Esophagus squamous epithelium (tissue), 4 donors: ENCODE measurements at regions not wholly inside any gene's neighbourhood (a gene's known extent, or its start where the extent isn't known, plus 50 kb on each side); places are given as distances from the start of the nearest gene placed in this dataset.

ENCODE experiments used
- CTCF ChIP-seq, 6 experiments: fragments of 450-650 bp in 4 of 6; fragments of 200-600 bp in 2 of 6; sonication (generic) in 2 of 6; IDR thresholded peaks; one replicate each; pipeline ENCODE4 v1.5.1; 2016 to 2019; ENCODE audit warnings: antibody characterized with exemption in 6 of 6, mild to moderate bottlenecking in 4 of 6, moderate library complexity in 4 of 6
- POLR2A ChIP-seq, 4 donors: fragments of 450-650 bp; IDR thresholded peaks; one replicate each; pipeline ENCODE4 v1.6.1; 2017; ENCODE audit warnings: antibody characterized with exemption in 4 of 4, mild to moderate bottlenecking in 4 of 4, moderate library complexity in 3 of 4

GRCh38 chr17:27985736-27986399 is 56.6 kb upstream of the NLK start:
- TF ChIP-seq CTCF (IDR thresholded peaks at IDR 0.05) (no peak), POLR2A (IDR thresholded peaks at IDR 0.05) (no peak)
